DND-41 (cell line): ENCODE measurements at regions not wholly inside any gene's neighbourhood (a gene's known extent, or its start where the extent isn't known, plus 50 kb on each side); places are given as distances from the start of the nearest gene placed in this dataset.

Experiments
- EZH2 ChIP-seq: IDR thresholded peaks from 3 replicates; pipeline ENCODE4 v1.6.1; 2012; ENCODE audit warnings: borderline replicate concordance, low read depth, mild to moderate bottlenecking, moderate library complexity, low read length, inconsistent platforms; ENCODE audit not compliant: severe bottlenecking
- TF ChIP-seq, protein P1 (sequence below): IDR thresholded peaks from 2 replicates; pipeline ENCODE4 v1.5.1; 2012; ENCODE audit warnings: borderline replicate concordance, low read length, moderate library complexity, mild to moderate bottlenecking; ENCODE audit not compliant: poor library complexity, severe bottlenecking; ENCODE audit errors: extremely low read depth

- TF ChIP-seq, protein P1, sequence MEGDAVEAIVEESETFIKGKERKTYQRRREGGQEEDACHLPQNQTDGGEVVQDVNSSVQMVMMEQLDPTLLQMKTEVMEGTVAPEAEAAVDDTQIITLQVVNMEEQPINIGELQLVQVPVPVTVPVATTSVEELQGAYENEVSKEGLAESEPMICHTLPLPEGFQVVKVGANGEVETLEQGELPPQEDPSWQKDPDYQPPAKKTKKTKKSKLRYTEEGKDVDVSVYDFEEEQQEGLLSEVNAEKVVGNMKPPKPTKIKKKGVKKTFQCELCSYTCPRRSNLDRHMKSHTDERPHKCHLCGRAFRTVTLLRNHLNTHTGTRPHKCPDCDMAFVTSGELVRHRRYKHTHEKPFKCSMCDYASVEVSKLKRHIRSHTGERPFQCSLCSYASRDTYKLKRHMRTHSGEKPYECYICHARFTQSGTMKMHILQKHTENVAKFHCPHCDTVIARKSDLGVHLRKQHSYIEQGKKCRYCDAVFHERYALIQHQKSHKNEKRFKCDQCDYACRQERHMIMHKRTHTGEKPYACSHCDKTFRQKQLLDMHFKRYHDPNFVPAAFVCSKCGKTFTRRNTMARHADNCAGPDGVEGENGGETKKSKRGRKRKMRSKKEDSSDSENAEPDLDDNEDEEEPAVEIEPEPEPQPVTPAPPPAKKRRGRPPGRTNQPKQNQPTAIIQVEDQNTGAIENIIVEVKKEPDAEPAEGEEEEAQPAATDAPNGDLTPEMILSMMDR = no peak
- no peak for TF ChIP-seq EZH2
Measured at GRCh38 chr17:73705594-73705993, 61.3 kb upstream of the SDK2 start.
